OCI-LY3 (cell line): ENCODE measurements at regions not wholly inside any gene's neighbourhood (a gene's known extent, or its start where the extent isn't known, plus 50 kb on each side); places are given as distances from the start of the nearest gene placed in this dataset.

Experiments used
- H2AFZ ChIP-seq: fragments of 200-600, 300-600 bp; shearing (Covaris generic); 2 replicates; pipeline ENCODE4 v1.6.0; 2014; ENCODE audit warnings: antibody characterized with exemption, low read depth, low read length
- H3K27ac ChIP-seq: fragments of 200-600, 300-600 bp; sonication (generic); 2 replicates; pipeline ENCODE4 v1.5.1; 2014; ENCODE audit warnings: mild to moderate bottlenecking, low read length, moderate library complexity, mixed read lengths
- H3K27me3 ChIP-seq: fragments of 200-600, 300-600 bp; sonication (generic); 2 replicates; pipeline ENCODE4 v1.6.1; 2014; ENCODE audit warnings: low read depth, low read length, mixed read lengths
- H3K36me3 ChIP-seq: fragments of 200-600, 300-600 bp; sonication (generic); replicated peaks from 2 replicates; pipeline ENCODE3; 2014; ENCODE audit warnings: low read depth, low read length, mixed read lengths
- H3K4me1 ChIP-seq: fragments of 300-600, 200-600 bp; sonication (generic); 2 replicates; pipeline ENCODE4 v1.6.1; 2014; ENCODE audit warnings: low read length, mixed read lengths
- H3K4me2 ChIP-seq: fragments of 200-600, 300-600 bp; sonication (generic); 2 replicates; pipeline ENCODE4 v1.6.1; 2014; ENCODE audit warnings: low read length, mixed read lengths
- H3K4me3 ChIP-seq: fragments of 300-600, 200-600 bp; sonication (generic); 2 replicates; pipeline ENCODE4 v1.5.1; 2014; ENCODE audit warnings: antibody characterized with exemption, mild to moderate bottlenecking, low read length, moderate library complexity
- H3K79me2 ChIP-seq: fragments of 300-600, 200-600 bp; shearing (Covaris generic); 2 replicates; pipeline ENCODE4 v1.6.1; 2014; ENCODE audit warnings: mild to moderate bottlenecking, low read length, mixed read lengths
- H3K9ac ChIP-seq: fragments of 300-600, 200-600 bp; shearing (Covaris generic); 2 replicates; pipeline ENCODE4 v1.6.0; 2014; ENCODE audit warnings: mild to moderate bottlenecking, low read length, moderate library complexity
- H3K9me3 ChIP-seq: fragments of 200-600, 300-600 bp; shearing (Covaris generic); 2 replicates; pipeline ENCODE4 v1.6.1; 2014; ENCODE audit warnings: low read length, mixed read lengths; ENCODE audit not compliant: insufficient read depth
- H4K20me1 ChIP-seq: fragments of 200-600, 300-600 bp; sonication (generic); 2 replicates; pipeline ENCODE4 v1.6.1; 2016; ENCODE audit warnings: low read length, mixed read lengths; ENCODE audit not compliant: insufficient read depth
- CTCF ChIP-seq: fragments of 200-600, 300-600 bp; sonication (generic); IDR thresholded peaks from 2 replicates; pipeline ENCODE4 v1.5.1; 2014; ENCODE audit warnings: antibody characterized with exemption, low read length, low read depth
- EZH2phosphoT487 ChIP-seq: fragments of 200-600 bp; shearing (Covaris generic); IDR thresholded peaks from 2 replicates; pipeline ENCODE4 v1.6.1; 2018; ENCODE audit warnings: antibody characterized with exemption, mixed run types, low read depth

- Histone ChIP-seq H3K4me3 (no peak overlapping the region), H3K9me3 (no peaks in the 10 kb centered on the region), H4K20me1 (no peaks in the 10 kb centered on the region), H3K9ac (no peak overlapping the region), H2AFZ (no peak overlapping the region), H3K4me2 (no peak overlapping the region), H3K4me1 (no peaks in the 10 kb centered on the region), H3K27me3 (no peaks in the 10 kb centered on the region), H3K36me3 (no peaks in the 10 kb centered on the region), H3K79me2 (no peaks in the 10 kb centered on the region), H3K27ac (no peak overlapping the region)
- TF ChIP-seq EZH2phosphoT487: no peak
- TF ChIP-seq CTCF: no peak
These were observed 137.4 kb downstream of the HNMT start for GRCh38 chr2:138101718-138102117.

GRCh38 chr2:138102664-138103063 is 138.4 kb downstream of the HNMT start:
- H2AFZ ChIP-seq: no peak overlapping the region
- H3K27me3 ChIP-seq: no peaks in the 10 kb centered on the region
- no peaks in the 10 kb centered on the region for H3K36me3 ChIP-seq
- H3K79me2 ChIP-seq: no peaks in the 10 kb centered on the region
- H3K27ac ChIP-seq: no peak overlapping the region
- H3K9ac ChIP-seq: no peak overlapping the region
- H4K20me1 ChIP-seq: no peaks in the 10 kb centered on the region
- no peak overlapping the region for H3K4me3 ChIP-seq
- no peak overlapping the region for H3K4me2 ChIP-seq
- H3K9me3 ChIP-seq: no peaks in the 10 kb centered on the region
- H3K4me1 ChIP-seq: no peaks in the 10 kb centered on the region
- TF ChIP-seq CTCF (no peak), EZH2phosphoT487 (no peak)

- H4K20me1 ChIP-seq: no peaks in the 10 kb centered on the region
- no peaks in the 10 kb centered on the region for H3K36me3 ChIP-seq
- H3K27ac ChIP-seq: no peak overlapping the region
- H2AFZ ChIP-seq: no peak overlapping the region
- TF ChIP-seq EZH2phosphoT487 (no peak), CTCF (no peak)
- no peaks in the 10 kb centered on the region for H3K27me3 ChIP-seq
- H3K4me2 ChIP-seq: no peak overlapping the region
- H3K4me1 ChIP-seq: no peaks in the 10 kb centered on the region
- H3K79me2 ChIP-seq: no peaks in the 10 kb centered on the region
- no peak overlapping the region for H3K9ac ChIP-seq
- no peak overlapping the region for H3K4me3 ChIP-seq
- H3K9me3 ChIP-seq: no peaks in the 10 kb centered on the region
These were observed 138.9 kb downstream of the HNMT start for GRCh38 chr2:138103156-138103555.

- Histone ChIP-seq H3K4me3 (no peak overlapping the region), H3K4me1 (no peaks in the 10 kb centered on the region), H4K20me1 (no peaks in the 10 kb centered on the region), H3K9me3 (no peaks in the 10 kb centered on the region), H3K4me2 (no peak overlapping the region), H3K9ac (no peak overlapping the region), H3K36me3 (no peaks in the 10 kb centered on the region), H3K27ac (no peak overlapping the region), H2AFZ (no peak overlapping the region), H3K79me2 (no peaks in the 10 kb centered on the region), H3K27me3 (no peaks in the 10 kb centered on the region)
- TF ChIP-seq EZH2phosphoT487 (no peak), CTCF (no peak)
These were observed 139.8 kb downstream of the HNMT start for GRCh38 chr2:138104071-138104470.
